ENCODE measurements at regions not wholly inside any gene's neighbourhood (a gene's known extent, or its start where the extent isn't known, plus 50 kb on each side); places are given as distances from the start of the nearest gene placed in this dataset.

GRCh38 chr1:221598122-221598521, 143.8 kb downstream of the DUSP10 start:
- TF ChIP-seq CTCF (conservative IDR thresholded peaks at IDR 0.05) (no peak), ZFX (IDR thresholded peaks at IDR 0.05) (no peak)
